BJ (cell line): ENCODE measurements at regions not wholly inside any gene's neighbourhood (a gene's known extent, or its start where the extent isn't known, plus 50 kb on each side); places are given as distances from the start of the nearest gene placed in this dataset.

ENCODE experiments used
- CTCF ChIA-PET: fragments of 350-600 bp; formaldehyde crosslinking; extraction: SDS; loops from one replicate; lab custom pipeline; 2021; ENCODE audit warnings: antibody characterized with exemption, inconsistent platforms; lab: Yijun Ruan, JAX
- POLR2A ChIA-PET: fragments of 300-600 bp; sonication (Branson Sonifier 250); formaldehyde crosslinking; extraction: SDS; loops from one replicate; lab custom pipeline; 2021; ENCODE audit warnings: antibody characterized with exemption; lab: Charles Lee
- DNase-seq: peaks from one replicate; pipeline ENCODE4 v3.0.0-alpha.2; 2011; ENCODE audit warnings: low read depth
- H3K27me3 ChIP-seq: 2 replicates; pipeline ENCODE4 v1.6.0; 2011; ENCODE audit warnings: low read length; ENCODE audit not compliant: control insufficient read depth, insufficient read depth
- H3K36me3 ChIP-seq: 2 replicates; pipeline ENCODE4 v1.5.1; 2011; ENCODE audit warnings: low read length; ENCODE audit not compliant: control insufficient read depth, insufficient read depth
- H3K4me3 ChIP-seq: 2 replicates; pipeline ENCODE4 v1.5.1; 2011; ENCODE audit warnings: low read depth, mild to moderate bottlenecking, control low read depth, low read length
- CTCF ChIP-seq: IDR thresholded peaks from 2 replicates; pipeline ENCODE4 v1.5.1; 2011; ENCODE audit warnings: low read depth, mild to moderate bottlenecking, control low read depth, inconsistent platforms, low read length, moderate library complexity; ENCODE audit not compliant: insufficient read depth

DNA sequence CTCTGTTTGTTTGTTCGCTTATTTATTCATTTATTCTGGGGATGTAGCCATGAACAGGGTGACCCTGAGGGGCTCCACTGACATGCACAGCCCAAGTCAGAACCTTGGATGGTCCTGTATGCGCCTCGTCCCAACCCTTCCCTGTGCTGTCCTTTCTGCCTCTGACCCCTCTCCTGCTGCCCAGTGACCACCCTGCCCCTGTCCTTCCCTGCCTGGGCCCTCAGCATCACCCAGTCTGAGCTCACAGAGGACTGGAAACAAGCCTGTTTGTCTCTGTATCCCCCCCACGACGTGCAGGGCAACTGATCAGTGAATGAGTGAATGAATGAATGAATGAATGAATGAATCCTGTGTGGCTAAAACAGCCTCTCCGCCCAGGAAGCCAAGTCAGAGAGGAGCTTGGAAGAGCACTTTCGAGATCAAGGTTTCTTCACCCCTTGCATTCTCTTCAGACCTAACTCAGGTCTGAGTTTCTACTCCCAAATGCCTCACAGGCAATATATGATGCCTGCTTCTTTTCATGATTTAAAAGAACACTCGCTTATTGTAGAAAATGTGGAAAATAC is 157.7 kb downstream of the SMAD6 start:
- DNase-seq = no peak
- no peak for TF ChIP-seq CTCF
- CTCF ChIA-PET = interaction anchor here (1.3 to 2.7 kb wide), 4 partner anchors 43 to 257 kb away, joined by 3 to 10 read pairs (median 6); no protein-coding TSS in a partner anchor
- Histone ChIP-seq H3K27me3 (no peaks in the 10 kb centered on the region), H3K36me3 (peaks cover 1% of the 10 kb centered on the region; the same call in 1 of the 2 replicates), H3K4me3 (no peak overlapping the region)
- POLR2A ChIA-PET = no interaction called here

DNA sequence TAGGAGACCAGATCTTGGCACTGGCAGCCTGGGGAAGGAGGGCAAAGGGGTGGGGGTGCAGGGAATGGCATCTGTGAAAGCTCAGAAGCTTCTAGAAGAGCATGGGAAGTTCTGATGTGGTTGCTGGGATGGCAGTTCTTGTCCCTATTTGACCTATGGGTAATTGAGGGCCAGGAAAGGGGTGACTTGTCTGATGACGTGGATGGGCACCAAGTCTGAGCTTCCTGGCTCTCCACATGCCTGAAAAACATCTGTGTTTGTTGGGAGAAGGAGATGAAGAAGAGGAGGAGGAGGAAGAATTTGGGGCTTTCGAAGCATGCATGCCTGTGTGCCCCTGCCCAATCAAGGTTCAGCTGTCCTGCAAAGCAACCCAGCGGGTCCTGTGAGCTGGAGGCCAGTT is 158.8 kb downstream of the SMAD6 start:
- ChIA-PET POLR2A (no interaction called here), CTCF (interaction anchor here (0.9 to 2.7 kb wide), 12 partner anchors 9 to 285 kb away, joined by 3 to 26 read pairs (median 4); partner anchors contain the start of gene SMAD6)
- H3K27me3 ChIP-seq = no peaks in the 10 kb centered on the region
- DNase-seq = no peak
- TF ChIP-seq CTCF = no peak
- no peak overlapping the region for H3K4me3 ChIP-seq
- H3K36me3 ChIP-seq = peaks cover 1% of the 10 kb centered on the region; the same call in 1 of the 2 replicates

- ChIA-PET POLR2A (no interaction called here), CTCF (interaction anchor here (0.6 to 2.7 kb wide), 24 partner anchors 10 to 286 kb away, joined by 3 to 26 read pairs (median 4); partner anchors contain the start of gene SMAD6)
- Histone ChIP-seq H3K27me3 (no peaks in the 10 kb centered on the region), H3K36me3 (peaks cover 3% of the 10 kb centered on the region; the same call in 1 of the 2 replicates), H3K4me3 (no peak overlapping the region)
- no peak for DNase-seq
- no peak for TF ChIP-seq CTCF
Observed at GRCh38 chr15:66862111-66862939, 160.3 kb downstream of the SMAD6 start.

GRCh38 chr15:66862940-66863335 is 160.9 kb downstream of the SMAD6 start:
- H3K4me3 ChIP-seq = no peak overlapping the region
- DNase-seq = peak; percentile 68
- ChIA-PET CTCF (interaction anchor here (0.6 to 1.8 kb wide), 14 partner anchors 10 to 260 kb away, joined by 3 to 10 read pairs (median 4); no protein-coding TSS in a partner anchor), POLR2A (no interaction called here)
- peak; percentile 97 for TF ChIP-seq CTCF
- no peaks in the 10 kb centered on the region for H3K27me3 ChIP-seq
- peaks cover 3% of the 10 kb centered on the region; the same call in 1 of the 2 replicates for H3K36me3 ChIP-seq
